K562 (cell line): ENCODE measurements at regions not wholly inside any gene's neighbourhood (a gene's known extent, or its start where the extent isn't known, plus 50 kb on each side); places are given as distances from the start of the nearest gene placed in this dataset.

Experiments
- ATF7 ChIP-seq: fragments of 450-650 bp; IDR thresholded peaks from 2 replicates; pipeline ENCODE4 v1.7.1; 2014; ENCODE audit warnings: mild to moderate bottlenecking, moderate library complexity
- CBFA2T3 ChIP-seq: fragments of 450-650 bp; IDR thresholded peaks from 2 replicates; pipeline ENCODE4 v1.6.1; 2017
- CEBPB ChIP-seq: fragments of 450-650 bp; IDR thresholded peaks from 2 replicates; pipeline ENCODE4 v1.6.1; 2016; ENCODE audit warnings: missing genetic modification characterization, missing compliant biosample characterization
- DDX20 ChIP-seq: fragments of 450-650 bp; IDR thresholded peaks from 2 replicates; pipeline ENCODE4 v1.6.1; 2016; ENCODE audit warnings: missing genetic modification characterization, low read depth, mild to moderate bottlenecking, missing compliant biosample characterization, moderate library complexity
- FOXJ2 ChIP-seq: fragments of 200-800 bp; sonication (Bioruptor generic); IDR thresholded peaks from 2 replicates; pipeline ENCODE4 v1.6.1; 2016; ENCODE audit warnings: missing genetic modification characterization, missing compliant biosample characterization
- GABPB1 ChIP-seq: sonication (generic); formaldehyde crosslinking; IDR thresholded peaks from 2 replicates; pipeline ENCODE4 v1.8.0; 2022; ENCODE audit warnings: mild to moderate bottlenecking, missing genetic modification reagents
- JUNB ChIP-seq: fragments of 450-650 bp; formaldehyde crosslinking; conservative IDR thresholded peaks from 2 replicates; pipeline ENCODE4 v1.4.0; 2020; ENCODE audit warnings: mild to moderate bottlenecking
- KAT2B ChIP-seq: IDR thresholded peaks from one replicate; pipeline ENCODE4 v1.6.1; 2012; ENCODE audit warnings: low read depth, mild to moderate bottlenecking, control low read depth, inconsistent platforms, low read length, moderate library complexity
- MAFK ChIP-seq: IDR thresholded peaks from 2 replicates; pipeline ENCODE4 v1.6.1; 2011; ENCODE audit warnings: low read length, improper control_type of control experiment
- MEIS2 ChIP-seq: fragments of 450-650 bp; IDR thresholded peaks from 2 replicates; pipeline ENCODE4 v1.6.1; 2014; ENCODE audit warnings: mild to moderate bottlenecking; ENCODE audit not compliant: partially characterized antibody
- NFYB ChIP-seq: IDR thresholded peaks from 2 replicates; pipeline ENCODE4 v1.6.1; 2011; ENCODE audit warnings: mild to moderate bottlenecking, moderate library complexity; ENCODE audit not compliant: insufficient read length; ENCODE audit errors: extremely low read depth
- NR2C2 ChIP-seq, 2 experiments: fragments of 200-800 bp in 1 of 2; sonication (Bioruptor generic) in 1 of 2; sonication (generic) in 1 of 2; formaldehyde crosslinking in 1 of 2; IDR thresholded peaks; 2 replicates each; pipeline versions ENCODE4 v1.6.1 to v1.8.0; 2016 to 2022; ENCODE audit warnings: mild to moderate bottlenecking in 1 of 2, missing compliant biosample characterization in 1 of 2, missing genetic modification characterization in 1 of 2, missing genetic modification reagents in 1 of 2
- PHTF2 ChIP-seq: fragments of 250-450 bp; sonication (Bioruptor Pico); IDR thresholded peaks from 2 replicates; pipeline ENCODE4 v1.5.0; 2021; ENCODE audit warnings: mild to moderate bottlenecking
- RHOXF2B ChIP-seq: fragments of 250-450 bp; sonication (Bioruptor Pico); conservative IDR thresholded peaks from 2 replicates; pipeline ENCODE4 v1.5.1; 2021
- SMAD4 ChIP-seq: fragments of 250-450 bp; sonication (Bioruptor Pico); conservative IDR thresholded peaks from 2 replicates; pipeline ENCODE4 v1.8.0; 2021; ENCODE audit warnings: inconsistent platforms, mild to moderate bottlenecking, moderate library complexity
- SOX6 ChIP-seq: fragments of 450-650 bp; IDR thresholded peaks from 2 replicates; pipeline ENCODE4 v1.6.1; 2014; ENCODE audit warnings: mild to moderate bottlenecking
- SRSF1 ChIP-seq: fragments of 200-400 bp; formaldehyde crosslinking; IDR thresholded peaks from 2 replicates; pipeline ENCODE4 v1.6.1; 2017; ENCODE audit warnings: mild to moderate bottlenecking, low read depth, low read length, moderate library complexity
- TEAD4 ChIP-seq, 2 experiments: sonication (generic) in 1 of 2; formaldehyde crosslinking in 1 of 2; IDR thresholded peaks; 2 replicates each; pipeline versions ENCODE4 v1.6.1 to v1.8.0; 2012 to 2022; ENCODE audit warnings: borderline replicate concordance in 1 of 2, inconsistent platforms in 1 of 2, low read length in 1 of 2, mild to moderate bottlenecking in 1 of 2, missing genetic modification reagents in 1 of 2
- ZEB2 ChIP-seq: fragments of 450-650 bp; IDR thresholded peaks from 2 replicates; pipeline ENCODE4 v1.6.1; 2016
- ZNF197 ChIP-seq: fragments of 200-800 bp; sonication (Bioruptor generic); IDR thresholded peaks from 2 replicates; pipeline ENCODE4 v1.6.1; 2016; ENCODE audit warnings: low read depth, missing genetic modification characterization, missing compliant biosample characterization
- ZNF253 ChIP-seq: fragments of 250-450 bp; sonication (Bioruptor Pico); conservative IDR thresholded peaks from 2 replicates; pipeline ENCODE4 v1.6.1; 2021; ENCODE audit warnings: mild to moderate bottlenecking
- ZNF316 ChIP-seq: fragments of 450-650 bp; IDR thresholded peaks from 2 replicates; pipeline ENCODE4 v1.6.1; 2016
- ZNF518B ChIP-seq: fragments of 250-450 bp; sonication (Bioruptor Pico); IDR thresholded peaks from 2 replicates; pipeline ENCODE4 v1.5.0; 2021; ENCODE audit warnings: mild to moderate bottlenecking, moderate library complexity
- ZNF589 ChIP-seq: fragments of 200-800 bp; sonication (Bioruptor generic); IDR thresholded peaks from 2 replicates; pipeline ENCODE4 v1.6.1; 2016; ENCODE audit warnings: low read depth, missing genetic modification characterization, missing compliant biosample characterization
- TF ChIP-seq, protein P1 (sequence below): fragments of 450-650 bp; IDR thresholded peaks from 2 replicates; pipeline ENCODE4 v1.6.1; 2016

DNA sequence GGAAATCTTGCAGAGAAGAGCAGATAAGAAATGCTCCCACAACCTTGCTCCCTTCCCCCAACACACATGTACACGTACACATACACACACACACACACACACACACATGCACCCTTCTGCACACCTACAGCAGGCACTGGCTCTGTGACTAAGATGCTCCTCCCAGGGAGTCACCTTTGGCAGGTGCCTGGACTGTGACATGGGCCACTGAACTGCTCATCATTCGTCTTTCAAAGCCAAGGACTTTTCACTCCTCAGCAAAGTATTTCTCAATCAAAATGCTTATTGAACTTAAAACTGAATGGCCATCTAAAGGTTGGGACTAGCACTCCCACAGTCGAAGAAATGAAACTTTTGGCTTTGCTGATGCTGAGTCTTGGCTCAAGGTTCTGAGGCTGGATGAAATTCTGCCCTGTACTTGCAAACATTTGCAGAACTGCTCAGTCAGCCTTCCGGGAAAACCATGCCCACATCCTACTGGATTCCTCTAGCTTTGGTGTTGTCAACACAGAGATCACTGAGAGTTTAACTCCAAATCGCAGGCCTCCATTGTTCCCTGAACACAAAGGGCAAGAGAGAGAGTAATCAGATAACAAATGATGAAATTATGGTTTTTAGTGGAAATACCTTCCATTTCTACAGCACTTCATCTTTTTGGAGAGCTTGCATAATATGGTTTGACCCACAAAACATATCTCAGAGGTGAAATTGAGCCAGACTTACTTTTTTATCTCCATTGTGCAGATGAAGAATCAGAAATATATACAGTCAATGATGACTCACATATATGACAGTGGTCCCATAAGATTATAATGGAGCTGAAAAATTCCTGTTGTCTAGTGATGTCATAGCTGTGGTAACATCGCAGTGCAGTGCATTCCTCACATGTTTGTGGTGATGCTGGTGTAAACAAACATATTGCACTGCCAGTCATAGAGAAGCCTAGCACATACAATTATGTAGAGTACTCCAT is 72.4 kb upstream of the BCAR3 start (continued):
- TF ChIP-seq ZNF197 (no peak), FOXJ2 (tag) (no peak), MAFK (0 out of 2 replicates have a peak, but pooled peaks have one; percentile 6), CEBPB (tag) (0 out of 2 replicates have a peak, but pooled peaks have one; percentile 42), SRSF1 (no peak), MEIS2 (peak; percentile 23), PHTF2 (CRISPR knock-in tag) (no peak), JUNB (peak; percentile 73; the same call in 1 of the 2 replicates), ZNF518B (CRISPR knock-in tag) (no peak), ATF7 (peak; percentile 60; the same call in 1 of the 2 replicates), GABPB1 (0 out of 2 replicates have a peak, but pooled peaks have one; percentile 30), SMAD4 (CRISPR knock-in tag) (peak; percentile 34; the same call in 1 of the 2 replicates), NFYB (no peak), TEAD4 (IDR thresholded peaks at IDR 0.05; ENCODE audit: low read length) (peak; percentile 70), TEAD4 (CRISPR knock-in tag; IDR thresholded peaks at IDR 0.05; ENCODE audit: borderline replicate concordance) (no peak), KAT2B (no peak), ZNF316 (no peak), ZEB2 (no peak), RHOXF2B (CRISPR knock-in tag) (no peak), CBFA2T3 (peak; percentile 48), SOX6 (peak; percentile 94), ZNF589 (CRISPR knock-in tag) (no peak), NR2C2 (CRISPR knock-in tag; IDR thresholded peaks at IDR 0.05) (no peak), NR2C2 (tag; IDR thresholded peaks at IDR 0.05) (peak; percentile 36; the same call in 1 of the 2 replicates), ZNF253 (CRISPR knock-in tag) (no peak), DDX20 (tag) (no peak)
- TF ChIP-seq, protein P1, sequence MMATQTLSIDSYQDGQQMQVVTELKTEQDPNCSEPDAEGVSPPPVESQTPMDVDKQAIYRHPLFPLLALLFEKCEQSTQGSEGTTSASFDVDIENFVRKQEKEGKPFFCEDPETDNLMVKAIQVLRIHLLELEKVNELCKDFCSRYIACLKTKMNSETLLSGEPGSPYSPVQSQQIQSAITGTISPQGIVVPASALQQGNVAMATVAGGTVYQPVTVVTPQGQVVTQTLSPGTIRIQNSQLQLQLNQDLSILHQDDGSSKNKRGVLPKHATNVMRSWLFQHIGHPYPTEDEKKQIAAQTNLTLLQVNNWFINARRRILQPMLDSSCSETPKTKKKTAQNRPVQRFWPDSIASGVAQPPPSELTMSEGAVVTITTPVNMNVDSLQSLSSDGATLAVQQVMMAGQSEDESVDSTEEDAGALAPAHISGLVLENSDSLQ = peak; percentile 22; the same call in 1 of the 2 replicates
